ENCODE measurements at regions not wholly inside any gene's neighbourhood (a gene's known extent, or its start where the extent isn't known, plus 50 kb on each side); places are given as distances from the start of the nearest gene placed in this dataset.

DNA sequence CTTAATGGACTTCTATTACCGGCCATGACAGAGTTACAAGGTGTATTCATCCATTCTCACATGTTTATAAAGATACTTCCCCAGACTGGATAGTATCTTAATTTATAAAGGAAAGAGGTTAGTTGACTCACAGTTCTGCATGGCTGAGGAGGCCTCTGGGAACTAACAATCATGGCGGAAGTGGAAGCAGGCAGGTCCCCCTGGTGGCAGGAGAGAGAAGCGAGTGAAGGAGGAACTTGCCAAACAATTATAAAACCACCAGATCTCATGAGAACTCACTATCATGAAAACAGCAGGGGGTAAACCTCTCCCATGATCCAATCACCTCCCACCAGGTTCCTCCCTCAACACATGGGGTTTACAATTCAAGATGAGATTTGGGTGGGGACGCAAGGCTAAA is 170.0 kb upstream of the PDGFD start:
- Histone ChIP-seq H3K79me1 (ENCODE audit: low read depth, low read length) (no peaks in the 10 kb centered on the region), H3K27ac (replicated peaks; ENCODE audit: low read length) (no peak overlapping the region), H3K4me2 (ENCODE audit: insufficient read depth, low read length, poor library complexity, severe bottlenecking) (no peak overlapping the region), H3K36me3 (replicated peaks in 1 of 2; ENCODE audit: control insufficient read depth in 2 of 2, insufficient read depth in 2 of 2, low read length in 2 of 2) (no peaks in the 10 kb centered on the region), H3K27me3 (ENCODE audit: control insufficient read depth in 3 of 3, insufficient read depth in 3 of 3, low read depth in 1 of 3, low read length in 3 of 3) (no peaks in the 10 kb centered on the region), H3K4ac (ENCODE audit: low read length) (no peak overlapping the region), H3K14ac (ENCODE audit: low read length) (no peak overlapping the region), H2BK120ac (ENCODE audit: low read depth, low read length) (no peak overlapping the region), H3K23ac (ENCODE audit: low read depth, low read length, poor library complexity) (no peak overlapping the region), H2BK5ac (ENCODE audit: low read length) (no peak overlapping the region), H2AFZ (ENCODE audit: low read length) (no peak overlapping the region), H2AK5ac (ENCODE audit: low read depth, low read length) (no peak overlapping the region), H2BK15ac (ENCODE audit: low read length) (no peak overlapping the region), H3K9ac (ENCODE audit: low read depth, low read length, poor library complexity) (no peak overlapping the region), H2BK12ac (ENCODE audit: low read length) (no peak overlapping the region), H3K9me3 (replicated peaks in 1 of 2; ENCODE audit: control insufficient read depth in 2 of 2, insufficient read depth in 1 of 2, low read depth in 1 of 2, low read length in 2 of 2) (no peaks in the 10 kb centered on the region), H3K4me3 (ENCODE audit: low read length in 2 of 2) (no peak overlapping the region), H3K4me1 (ENCODE audit: control insufficient read depth in 2 of 2, insufficient read depth in 1 of 2, low read depth in 1 of 2, low read length in 2 of 2) (no peaks in the 10 kb centered on the region), H4K91ac (ENCODE audit: low read depth, low read length, poor library complexity) (no peak overlapping the region), H3K18ac (ENCODE audit: low read length) (no peak overlapping the region), H4K8ac (ENCODE audit: low read depth, low read length) (no peak overlapping the region)
- WGBS, 2 donors (ENCODE audit: extremely low coverage in 2 of 2, insufficient read length in 2 of 2, insufficient replicate concordance in 1 of 2), result no CpG with 5 or more reads among the region's 4 CpGs
- DNase-seq (ENCODE audit: low spot score), result no peak

- no peaks in the 10 kb centered on the region for H3K27me3 ChIP-seq (ENCODE audit: control insufficient read depth in 3 of 3, insufficient read depth in 3 of 3, low read depth in 1 of 3, low read length in 3 of 3)
- WGBS, 2 donors (ENCODE audit: extremely low coverage in 2 of 2, insufficient read length in 2 of 2, insufficient replicate concordance in 1 of 2), result no CpG with 5 or more reads among the region's 4 CpGs
Measured at GRCh38 chr11:104332110-104332509, 168.2 kb upstream of the PDGFD start.

DNA sequence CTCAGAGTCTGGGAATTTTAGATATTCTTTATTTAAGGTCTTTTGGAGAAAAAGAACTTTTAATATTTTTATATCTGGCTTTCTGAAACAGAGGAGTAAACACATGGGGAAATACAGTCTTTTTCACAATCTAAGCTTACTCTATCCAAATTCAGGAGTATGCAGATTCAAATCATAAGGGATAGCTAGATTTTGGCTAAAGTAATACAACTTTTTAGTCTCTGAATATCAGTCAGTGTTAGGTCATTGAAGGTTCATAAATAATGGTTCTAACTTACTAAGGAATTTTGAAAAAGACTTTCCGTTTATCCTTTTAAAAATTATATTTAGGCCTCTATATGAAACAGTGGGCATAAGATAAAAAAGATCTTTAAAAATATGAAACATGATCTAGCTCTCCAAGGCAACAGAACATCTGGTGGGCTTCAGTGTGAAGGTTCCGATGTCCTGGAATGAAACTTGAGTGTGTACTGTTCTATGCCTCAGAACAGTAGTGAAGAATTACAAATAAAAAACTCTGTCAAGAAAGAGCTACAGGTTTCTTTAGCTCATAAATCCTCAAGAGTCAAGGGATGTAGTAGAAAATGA is 165.2 kb upstream of the PDGFD start:
- DNase-seq (ENCODE audit: low spot score), result no peak
- no peak overlapping the region for H2BK15ac ChIP-seq (ENCODE audit: low read length)
- H2BK5ac ChIP-seq (ENCODE audit: low read length), result no peak overlapping the region
- no peak overlapping the region for H2AFZ ChIP-seq (ENCODE audit: low read length)
- H3K23ac ChIP-seq (ENCODE audit: low read depth, low read length, poor library complexity), result no peak overlapping the region
- no peaks in the 10 kb centered on the region for H3K79me1 ChIP-seq (ENCODE audit: low read depth, low read length)
- no peaks in the 10 kb centered on the region for H3K9me3 ChIP-seq (replicated peaks in 1 of 2; ENCODE audit: control insufficient read depth in 2 of 2, insufficient read depth in 1 of 2, low read depth in 1 of 2, low read length in 2 of 2)
- H3K4me2 ChIP-seq (ENCODE audit: insufficient read depth, low read length, poor library complexity, severe bottlenecking), result no peak overlapping the region
- no peak overlapping the region for H3K27ac ChIP-seq (replicated peaks; ENCODE audit: low read length)
- H4K8ac ChIP-seq (ENCODE audit: low read depth, low read length), result no peak overlapping the region
- no peak overlapping the region for H3K4me3 ChIP-seq (ENCODE audit: low read length in 2 of 2)
- no peak overlapping the region for H2AK5ac ChIP-seq (ENCODE audit: low read depth, low read length)
- no peak overlapping the region for H3K4ac ChIP-seq (ENCODE audit: low read length)
- no peak overlapping the region for H3K9ac ChIP-seq (ENCODE audit: low read depth, low read length, poor library complexity)
- H3K27me3 ChIP-seq (ENCODE audit: control insufficient read depth in 3 of 3, insufficient read depth in 3 of 3, low read depth in 1 of 3, low read length in 3 of 3), result no peaks in the 10 kb centered on the region
- whole genome bisulfite sequencing, 2 donors (ENCODE audit: extremely low coverage in 2 of 2, insufficient read length in 2 of 2, insufficient replicate concordance in 1 of 2), result no CpG with 5 or more reads among the region's 2 CpGs
- no peak overlapping the region for H4K91ac ChIP-seq (ENCODE audit: low read depth, low read length, poor library complexity)
- H3K14ac ChIP-seq (ENCODE audit: low read length), result no peak overlapping the region
- no peak overlapping the region for H2BK12ac ChIP-seq (ENCODE audit: low read length)
- H3K36me3 ChIP-seq (replicated peaks in 1 of 2; ENCODE audit: control insufficient read depth in 2 of 2, insufficient read depth in 2 of 2, low read length in 2 of 2), result no peaks in the 10 kb centered on the region
- no peak overlapping the region for H2BK120ac ChIP-seq (ENCODE audit: low read depth, low read length)
- H3K18ac ChIP-seq (ENCODE audit: low read length), result no peak overlapping the region
- no peaks in the 10 kb centered on the region for H3K4me1 ChIP-seq (ENCODE audit: control insufficient read depth in 2 of 2, insufficient read depth in 1 of 2, low read depth in 1 of 2, low read length in 2 of 2)

More at GRCh38 chr11:104332110-104332509, 168.2 kb upstream of the PDGFD start:
- no peak overlapping the region for H2BK120ac ChIP-seq (ENCODE audit: low read depth, low read length)
- no peak overlapping the region for H3K4me3 ChIP-seq (ENCODE audit: low read length in 2 of 2)
- H2AFZ ChIP-seq (ENCODE audit: low read length), result no peak overlapping the region
- H3K23ac ChIP-seq (ENCODE audit: low read depth, low read length, poor library complexity), result no peak overlapping the region
- H3K9ac ChIP-seq (ENCODE audit: low read depth, low read length, poor library complexity), result no peak overlapping the region
- H3K79me1 ChIP-seq (ENCODE audit: low read depth, low read length), result no peaks in the 10 kb centered on the region
- no peak overlapping the region for H3K27ac ChIP-seq (replicated peaks; ENCODE audit: low read length)
- no peak overlapping the region for H2BK12ac ChIP-seq (ENCODE audit: low read length)
- no peaks in the 10 kb centered on the region for H3K9me3 ChIP-seq (replicated peaks in 1 of 2; ENCODE audit: control insufficient read depth in 2 of 2, insufficient read depth in 1 of 2, low read depth in 1 of 2, low read length in 2 of 2)
- no peak overlapping the region for H3K14ac ChIP-seq (ENCODE audit: low read length)
- no peak overlapping the region for H4K91ac ChIP-seq (ENCODE audit: low read depth, low read length, poor library complexity)
- H3K4me2 ChIP-seq (ENCODE audit: insufficient read depth, low read length, poor library complexity, severe bottlenecking), result no peak overlapping the region
- H3K36me3 ChIP-seq (replicated peaks in 1 of 2; ENCODE audit: control insufficient read depth in 2 of 2, insufficient read depth in 2 of 2, low read length in 2 of 2), result no peaks in the 10 kb centered on the region
- no peak overlapping the region for H2BK5ac ChIP-seq (ENCODE audit: low read length)
- peak; percentile 9 for DNase-seq (ENCODE audit: low spot score)
- no peaks in the 10 kb centered on the region for H3K4me1 ChIP-seq (ENCODE audit: control insufficient read depth in 2 of 2, insufficient read depth in 1 of 2, low read depth in 1 of 2, low read length in 2 of 2)
- H2BK15ac ChIP-seq (ENCODE audit: low read length), result no peak overlapping the region
- H3K18ac ChIP-seq (ENCODE audit: low read length), result no peak overlapping the region
- no peak overlapping the region for H2AK5ac ChIP-seq (ENCODE audit: low read depth, low read length)
- H3K4ac ChIP-seq (ENCODE audit: low read length), result no peak overlapping the region
- H4K8ac ChIP-seq (ENCODE audit: low read depth, low read length), result no peak overlapping the region

DNA sequence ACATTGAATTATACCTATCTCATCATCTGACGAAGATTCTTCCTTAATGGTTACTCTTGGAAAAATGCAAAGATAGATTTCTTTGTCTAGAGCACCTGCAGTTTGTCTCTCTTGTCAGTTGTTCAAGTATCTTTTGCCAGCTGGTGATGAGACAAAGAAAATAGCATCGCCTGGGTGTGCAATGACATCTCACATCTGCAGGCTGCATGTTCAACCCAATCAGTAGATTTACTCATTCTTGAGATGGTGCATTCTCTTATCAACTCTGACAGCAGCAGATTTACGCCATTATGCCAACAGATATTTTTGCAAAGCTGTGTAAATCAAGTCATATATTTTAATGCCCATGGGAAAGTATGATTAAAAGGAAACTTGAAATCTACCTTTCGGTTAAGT is 164.6 kb upstream of the PDGFD start:
- Histone ChIP-seq H3K27ac (replicated peaks; ENCODE audit: low read length) (no peak overlapping the region), H2BK12ac (ENCODE audit: low read length) (no peak overlapping the region), H3K4ac (ENCODE audit: low read length) (no peak overlapping the region), H2BK5ac (ENCODE audit: low read length) (no peak overlapping the region), H2AK5ac (ENCODE audit: low read depth, low read length) (no peak overlapping the region), H2AFZ (ENCODE audit: low read length) (no peak overlapping the region), H3K4me1 (ENCODE audit: control insufficient read depth in 2 of 2, insufficient read depth in 1 of 2, low read depth in 1 of 2, low read length in 2 of 2) (no peaks in the 10 kb centered on the region), H4K8ac (ENCODE audit: low read depth, low read length) (no peak overlapping the region), H3K27me3 (ENCODE audit: control insufficient read depth in 3 of 3, insufficient read depth in 3 of 3, low read depth in 1 of 3, low read length in 3 of 3) (no peaks in the 10 kb centered on the region), H2BK120ac (ENCODE audit: low read depth, low read length) (no peak overlapping the region), H3K36me3 (replicated peaks in 1 of 2; ENCODE audit: control insufficient read depth in 2 of 2, insufficient read depth in 2 of 2, low read length in 2 of 2) (no peaks in the 10 kb centered on the region), H2BK15ac (ENCODE audit: low read length) (no peak overlapping the region), H3K23ac (ENCODE audit: low read depth, low read length, poor library complexity) (no peak overlapping the region), H3K4me3 (ENCODE audit: low read length in 2 of 2) (no peak overlapping the region), H3K9me3 (replicated peaks in 1 of 2; ENCODE audit: control insufficient read depth in 2 of 2, insufficient read depth in 1 of 2, low read depth in 1 of 2, low read length in 2 of 2) (no peaks in the 10 kb centered on the region), H3K4me2 (ENCODE audit: insufficient read depth, low read length, poor library complexity, severe bottlenecking) (no peak overlapping the region), H4K91ac (ENCODE audit: low read depth, low read length, poor library complexity) (no peak overlapping the region), H3K14ac (ENCODE audit: low read length) (no peak overlapping the region), H3K79me1 (ENCODE audit: low read depth, low read length) (no peaks in the 10 kb centered on the region), H3K18ac (ENCODE audit: low read length) (no peak overlapping the region), H3K9ac (ENCODE audit: low read depth, low read length, poor library complexity) (no peak overlapping the region)
- no CpG with 5 or more reads among the region's 4 CpGs for WGBS, 2 donors (ENCODE audit: extremely low coverage in 2 of 2, insufficient read length in 2 of 2, insufficient replicate concordance in 1 of 2)
- DNase-seq (ENCODE audit: low spot score), result no peak

All from neuronal stem cell (in vitro differentiated cells).